ENCODE measurements at regions not wholly inside any gene's neighbourhood (a gene's known extent, or its start where the extent isn't known, plus 50 kb on each side); places are given as distances from the start of the nearest gene placed in this dataset.

DNA sequence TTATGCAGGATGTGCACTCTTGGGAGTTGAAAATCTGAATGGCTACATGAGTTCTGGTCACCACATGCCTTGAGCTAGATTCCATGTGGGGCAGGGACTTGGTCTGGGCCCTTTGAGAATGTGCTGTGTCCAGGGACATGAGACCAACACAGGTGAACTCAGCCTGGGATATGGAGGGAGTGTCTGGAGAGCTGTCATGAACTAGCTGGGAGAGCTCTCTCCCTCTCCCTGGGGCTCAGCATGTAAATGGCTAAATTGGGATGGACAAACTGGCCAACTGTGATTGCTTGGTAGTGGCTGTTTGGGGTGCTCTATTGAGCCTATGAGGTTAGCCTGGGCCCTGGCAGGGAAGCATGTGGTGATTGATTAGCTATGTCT, 105.1 kb upstream of the HS6ST1 start:
- peaks cover 0 to 19% (median 8%) of the 10 kb centered on the region in 11 donors for H3K9me3 Mint-ChIP-seq
- peaks cover 0 to 10% (median 0%) of the 10 kb centered on the region in 5 donors for H3K36me3 Mint-ChIP-seq
- Histone ChIP-seq H3K27ac (ENCODE audit: low read depth, low read length) (no peak overlapping the region), H3K4me3 (ENCODE audit: low read length) (no peak overlapping the region), H3K36me3 (ENCODE audit: control insufficient read depth in 2 of 3, insufficient read depth in 3 of 3, low read length in 3 of 3) (no peaks in the 10 kb centered on the region), H3K4me1 (ENCODE audit: control insufficient read depth in 2 of 2, insufficient read depth in 2 of 2, low read length in 2 of 2) (no peaks in the 10 kb centered on the region), H3K27me3 (ENCODE audit: control insufficient read depth in 2 of 2, insufficient read depth in 2 of 2, low read length in 2 of 2) (no peaks in the 10 kb centered on the region), H3K9me3 (ENCODE audit: control insufficient read depth in 2 of 3, low read length in 3 of 3) (peaks cover 0 to 3% (median 0%) of the 10 kb centered on the region in 3 experiments)
- H3K27me3 Mint-ChIP-seq, result peaks cover 1 to 22% (median 4%) of the 10 kb centered on the region in 5 donors
- H3K27ac Mint-ChIP-seq, result no peak overlapping the region
- no peaks in the 10 kb centered on the region for H3K4me1 Mint-ChIP-seq
- DNase-seq (no peak), ATAC-seq (no peak)
- intact Hi-C loops (cut with micrococcal nuclease), result no loop called here
- no peak overlapping the region for H3K4me3 Mint-ChIP-seq
- POLR2A ChIA-PET, result no interaction called here
- CTCF ChIA-PET, result no interaction called here

GRCh38 chr2:128424406-128425171, 105.9 kb upstream of the HS6ST1 start:
- Histone ChIP-seq H3K4me3 (ENCODE audit: low read length) (no peak overlapping the region), H3K9me3 (ENCODE audit: control insufficient read depth in 2 of 3, low read length in 3 of 3) (peaks cover 0 to under 1% (median 0%) of the 10 kb centered on the region in 3 experiments), H3K36me3 (ENCODE audit: control insufficient read depth in 2 of 3, insufficient read depth in 3 of 3, low read length in 3 of 3) (no peaks in the 10 kb centered on the region), H3K27ac (ENCODE audit: low read depth, low read length) (no peak overlapping the region), H3K27me3 (ENCODE audit: control insufficient read depth in 2 of 2, insufficient read depth in 2 of 2, low read length in 2 of 2) (no peaks in the 10 kb centered on the region), H3K4me1 (ENCODE audit: control insufficient read depth in 2 of 2, insufficient read depth in 2 of 2, low read length in 2 of 2) (no peaks in the 10 kb centered on the region)
- DNase-seq, result no peak
- ATAC-seq, result no peak
- peaks cover 0 to 7% (median 0%) of the 10 kb centered on the region in 5 donors for H3K36me3 Mint-ChIP-seq
- POLR2A ChIA-PET, result no interaction called here
- CTCF ChIA-PET, result no interaction called here
- H3K9me3 Mint-ChIP-seq, result peaks cover 2 to 20% (median 6%) of the 10 kb centered on the region in 11 donors
- intact Hi-C loops (cut with micrococcal nuclease), result no loop called here
- peaks cover 3 to 22% (median 12%) of the 10 kb centered on the region in 5 donors for H3K27me3 Mint-ChIP-seq
- no peak overlapping the region for H3K4me3 Mint-ChIP-seq
- no peaks in the 10 kb centered on the region for H3K4me1 Mint-ChIP-seq
- H3K27ac Mint-ChIP-seq, result no peak overlapping the region

DNA sequence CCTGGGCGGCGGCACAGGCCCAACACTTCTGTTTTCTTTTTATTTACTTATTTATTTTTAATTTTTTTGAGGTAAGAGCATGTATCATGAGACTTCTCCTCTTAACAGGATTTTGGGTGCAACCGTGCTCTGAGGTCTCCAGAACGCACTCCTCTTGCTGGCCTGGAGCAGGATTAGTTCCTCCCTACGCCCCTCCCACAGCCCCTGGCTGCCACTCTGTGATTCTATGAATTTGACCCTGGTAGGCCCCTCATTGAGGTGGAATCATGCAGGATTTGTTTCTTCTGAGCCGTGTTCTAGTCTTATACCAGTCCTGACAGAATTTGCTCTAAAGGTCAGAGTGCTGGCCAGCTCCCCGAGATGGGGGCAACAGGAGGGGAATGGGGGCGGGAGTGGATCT, 106.5 kb upstream of the HS6ST1 start:
- Histone ChIP-seq H3K4me1 (ENCODE audit: control insufficient read depth in 2 of 2, insufficient read depth in 2 of 2, low read length in 2 of 2) (no peaks in the 10 kb centered on the region), H3K36me3 (ENCODE audit: control insufficient read depth in 2 of 3, insufficient read depth in 3 of 3, low read length in 3 of 3) (no peaks in the 10 kb centered on the region), H3K4me3 (ENCODE audit: low read length) (no peak overlapping the region), H3K27me3 (ENCODE audit: control insufficient read depth in 2 of 2, insufficient read depth in 2 of 2, low read length in 2 of 2) (no peaks in the 10 kb centered on the region), H3K9me3 (ENCODE audit: control insufficient read depth in 2 of 3, low read length in 3 of 3) (no peaks in the 10 kb centered on the region), H3K27ac (ENCODE audit: low read depth, low read length) (no peak overlapping the region)
- ChIA-PET CTCF (no interaction called here), POLR2A (no interaction called here)
- Mint-ChIP-seq H3K27me3 (peaks cover 0 to 22% (median 15%) of the 10 kb centered on the region in 5 donors), H3K4me1 (no peaks in the 10 kb centered on the region), H3K9me3 (peaks cover under 1 to 18% (median 4%) of the 10 kb centered on the region in 11 donors), H3K36me3 (peaks cover 0 to under 1% (median 0%) of the 10 kb centered on the region in 5 donors), H3K4me3 (no peak overlapping the region), H3K27ac (no peak overlapping the region)
- intact Hi-C loops (cut with micrococcal nuclease), result no loop called here
- ATAC-seq, result no peak
- no peak for DNase-seq

- no peak for DNase-seq
- no peak overlapping the region for H3K4me3 ChIP-seq (ENCODE audit: low read length)
- H3K9me3 Mint-ChIP-seq, result peaks cover 0 to 19% (median 7%) of the 10 kb centered on the region in 11 donors
- H3K27me3 Mint-ChIP-seq, result peaks cover 0 to 22% (median 19%) of the 10 kb centered on the region in 5 donors
- intact Hi-C loops (cut with micrococcal nuclease), result no loop called here
- no peaks in the 10 kb centered on the region for H3K4me1 Mint-ChIP-seq
- no peaks in the 10 kb centered on the region for H3K27me3 ChIP-seq (ENCODE audit: control insufficient read depth in 2 of 2, insufficient read depth in 2 of 2, low read length in 2 of 2)
- no peak overlapping the region for H3K27ac Mint-ChIP-seq
- CTCF ChIA-PET, result no interaction called here
- no peak overlapping the region for H3K27ac ChIP-seq (ENCODE audit: low read depth, low read length)
- POLR2A ChIA-PET, result no interaction called here
- H3K36me3 Mint-ChIP-seq, result no peaks in the 10 kb centered on the region
- no peaks in the 10 kb centered on the region for H3K36me3 ChIP-seq (ENCODE audit: control insufficient read depth in 2 of 3, insufficient read depth in 3 of 3, low read length in 3 of 3)
- no peaks in the 10 kb centered on the region for H3K9me3 ChIP-seq (ENCODE audit: control insufficient read depth in 2 of 3, low read length in 3 of 3)
- no peak for ATAC-seq
- no peak overlapping the region for H3K4me3 Mint-ChIP-seq
- no peaks in the 10 kb centered on the region for H3K4me1 ChIP-seq (ENCODE audit: control insufficient read depth in 2 of 2, insufficient read depth in 2 of 2, low read length in 2 of 2)
Measured at GRCh38 chr2:128425731-128426620, 107.3 kb upstream of the HS6ST1 start.

DNA sequence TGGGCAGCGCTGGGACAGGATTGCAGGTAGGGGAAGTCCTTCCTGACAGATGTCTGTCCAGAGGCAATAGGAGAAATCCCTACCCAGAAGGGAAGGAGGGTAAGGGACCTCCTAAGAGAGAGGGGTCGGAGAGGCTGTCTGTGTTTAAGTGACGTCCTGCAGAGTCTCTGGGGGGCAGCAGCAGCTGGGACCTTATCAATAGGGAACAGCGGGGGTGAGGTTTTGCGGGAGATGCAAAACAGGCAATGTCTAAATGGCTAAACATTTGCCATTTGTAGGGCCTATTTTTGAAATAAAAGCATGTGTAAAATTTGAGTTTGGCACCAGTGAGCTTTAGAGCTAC, 108.7 kb upstream of the HS6ST1 start:
- DNase-seq, result no peak
- no peak overlapping the region for H3K27ac ChIP-seq (ENCODE audit: low read depth, low read length)
- H3K9me3 ChIP-seq (ENCODE audit: control insufficient read depth in 2 of 3, low read length in 3 of 3), result no peaks in the 10 kb centered on the region
- no peak for ATAC-seq
- ChIA-PET POLR2A (no interaction called here), CTCF (interaction anchor here (0.6 kb wide), 1 partner anchor 8 kb away, joined by 3 read pairs; no protein-coding TSS in a partner anchor)
- Mint-ChIP-seq H3K4me1 (no peaks in the 10 kb centered on the region), H3K9me3 (peaks cover 0 to 22% (median 7%) of the 10 kb centered on the region in 11 donors), H3K27me3 (peaks cover 4 to 23% (median 18%) of the 10 kb centered on the region in 5 donors), H3K4me3 (no peak overlapping the region), H3K27ac (no peak overlapping the region), H3K36me3 (no peaks in the 10 kb centered on the region)
- H3K4me1 ChIP-seq (ENCODE audit: control insufficient read depth in 2 of 2, insufficient read depth in 2 of 2, low read length in 2 of 2), result no peaks in the 10 kb centered on the region
- no peaks in the 10 kb centered on the region for H3K27me3 ChIP-seq (ENCODE audit: control insufficient read depth in 2 of 2, insufficient read depth in 2 of 2, low read length in 2 of 2)
- intact Hi-C loops (cut with micrococcal nuclease), result no loop called here
- no peak overlapping the region for H3K4me3 ChIP-seq (ENCODE audit: low read length)
- H3K36me3 ChIP-seq (ENCODE audit: control insufficient read depth in 2 of 3, insufficient read depth in 3 of 3, low read length in 3 of 3), result no peaks in the 10 kb centered on the region

GRCh38 chr2:128428415-128428814, 109.7 kb upstream of the HS6ST1 start:
- ATAC-seq (no peak), DNase-seq (no peak)
- Mint-ChIP-seq H3K4me3 (no peak overlapping the region), H3K27me3 (peaks cover 6 to 26% (median 18%) of the 10 kb centered on the region in 5 donors), H3K4me1 (no peaks in the 10 kb centered on the region), H3K27ac (no peak overlapping the region), H3K36me3 (no peaks in the 10 kb centered on the region), H3K9me3 (peaks cover 0 to 25% (median 8%) of the 10 kb centered on the region in 11 donors)
- intact Hi-C loops (cut with micrococcal nuclease), result no loop called here
- no peaks in the 10 kb centered on the region for H3K4me1 ChIP-seq (ENCODE audit: control insufficient read depth in 2 of 2, insufficient read depth in 2 of 2, low read length in 2 of 2)
- no peak overlapping the region for H3K4me3 ChIP-seq (ENCODE audit: low read length)
- ChIA-PET CTCF (no interaction called here), POLR2A (no interaction called here)
- H3K9me3 ChIP-seq (ENCODE audit: control insufficient read depth in 2 of 3, low read length in 3 of 3), result no peaks in the 10 kb centered on the region
- no peak overlapping the region for H3K27ac ChIP-seq (ENCODE audit: low read depth, low read length)
- no peaks in the 10 kb centered on the region for H3K36me3 ChIP-seq (ENCODE audit: control insufficient read depth in 2 of 3, insufficient read depth in 3 of 3, low read length in 3 of 3)
- no peaks in the 10 kb centered on the region for H3K27me3 ChIP-seq (ENCODE audit: control insufficient read depth in 2 of 2, insufficient read depth in 2 of 2, low read length in 2 of 2)

Data from naive thymus-derived CD4-positive, alpha-beta T cell (primary cell).